Stimulated activated CD4-positive, alpha-beta T cell treated with anti-CD3 and anti-CD28 coated beads, Interleukin-15, amount 100 ng/mL, for 48 hours (primary cell): ENCODE measurements at regions not wholly inside any gene's neighbourhood (a gene's known extent, or its start where the extent isn't known, plus 50 kb on each side); places are given as distances from the start of the nearest gene placed in this dataset.

ENCODE experiments used
- DNase-seq, 2 donors: peaks; one replicate each; pipeline ENCODE4 v3.0.0-alpha.2; 2020; ENCODE audit warnings: low read depth in 2 of 2

GRCh38 chr4:187179086-187180058, 455.7 kb upstream of the FAT1 start:
- no peak for DNase-seq

- no peak for DNase-seq
Observed at GRCh38 chr4:187181054-187181453, 457.4 kb upstream of the FAT1 start.

GRCh38 chr4:187183346-187183745, 459.7 kb upstream of the FAT1 start:
- DNase-seq, result no peak

- no peak for DNase-seq
Observed at GRCh38 chr4:187183826-187184225, 460.2 kb upstream of the FAT1 start.

- DNase-seq, result no peak
Observed at GRCh38 chr4:187184508-187184907, 460.9 kb upstream of the FAT1 start.

- no peak for DNase-seq
Observed at GRCh38 chr4:187188118-187188517, 464.5 kb upstream of the FAT1 start.

- DNase-seq, result no peak
Observed at GRCh38 chr4:187188741-187189140, 465.1 kb upstream of the FAT1 start.

GRCh38 chr4:187190390-187190789, 466.7 kb upstream of the FAT1 start:
- no peak for DNase-seq

- DNase-seq, result no peak
Observed at GRCh38 chr4:187191676-187192075, 468.0 kb upstream of the FAT1 start.

- no peak for DNase-seq
Observed at GRCh38 chr4:187192266-187192665, 468.6 kb upstream of the FAT1 start.

- DNase-seq, result no peak
Observed at GRCh38 chr4:187193141-187193540, 469.5 kb upstream of the FAT1 start.

- DNase-seq, result no peak
Observed at GRCh38 chr4:187204389-187204918, 480.8 kb upstream of the FAT1 start.

GRCh38 chr4:187207931-187208330, 484.3 kb upstream of the FAT1 start:
- no peak for DNase-seq

- no peak for DNase-seq
Observed at GRCh38 chr4:187208651-187209050, 485.0 kb upstream of the FAT1 start.

- no peak for DNase-seq
Observed at GRCh38 chr4:187209921-187210613, 486.4 kb upstream of the FAT1 start.

- no peak for DNase-seq
Observed at GRCh38 chr4:187212446-187213080, 488.9 kb upstream of the FAT1 start.

GRCh38 chr4:187215438-187215837, 491.8 kb upstream of the FAT1 start:
- DNase-seq, result no peak

GRCh38 chr4:187218705-187219245, 495.1 kb upstream of the FAT1 start:
- DNase-seq, result no peak

- DNase-seq, result no peak
Observed at GRCh38 chr4:187224560-187224959, 500.9 kb upstream of the FAT1 start.

- no peak for DNase-seq
Observed at GRCh38 chr4:187227907-187228704, 504.4 kb upstream of the FAT1 start.

GRCh38 chr4:187232196-187232595, 508.5 kb upstream of the FAT1 start:
- DNase-seq, result no peak
